IPS-15b (cell line): ENCODE measurements at regions not wholly inside any gene's neighbourhood (a gene's known extent, or its start where the extent isn't known, plus 50 kb on each side); places are given as distances from the start of the nearest gene placed in this dataset.

Source experiments
- H3K27me3 ChIP-seq: one replicate; pipeline ENCODE4 v1.6.1; 2013; ENCODE audit warnings: low read length; ENCODE audit not compliant: control insufficient read depth, insufficient read depth
- H3K36me3 ChIP-seq: one replicate; pipeline ENCODE4 v1.6.1; 2013; ENCODE audit warnings: low read length; ENCODE audit not compliant: control insufficient read depth, insufficient read depth
- H3K4me1 ChIP-seq: one replicate; pipeline ENCODE4 v1.6.1; 2013; ENCODE audit warnings: mild to moderate bottlenecking, low read length; ENCODE audit not compliant: control insufficient read depth, insufficient read depth
- H3K4me3 ChIP-seq: one replicate; pipeline ENCODE4 v1.5.1; 2013; ENCODE audit warnings: low read depth, low read length
- H3K9ac ChIP-seq: one replicate; pipeline ENCODE4 v1.6.1; 2013; ENCODE audit warnings: low read depth, mild to moderate bottlenecking, low read length
- H3K9me3 ChIP-seq: one replicate; pipeline ENCODE4 v1.6.1; 2013; ENCODE audit warnings: mild to moderate bottlenecking, low read length; ENCODE audit not compliant: control insufficient read depth, insufficient read depth

DNA sequence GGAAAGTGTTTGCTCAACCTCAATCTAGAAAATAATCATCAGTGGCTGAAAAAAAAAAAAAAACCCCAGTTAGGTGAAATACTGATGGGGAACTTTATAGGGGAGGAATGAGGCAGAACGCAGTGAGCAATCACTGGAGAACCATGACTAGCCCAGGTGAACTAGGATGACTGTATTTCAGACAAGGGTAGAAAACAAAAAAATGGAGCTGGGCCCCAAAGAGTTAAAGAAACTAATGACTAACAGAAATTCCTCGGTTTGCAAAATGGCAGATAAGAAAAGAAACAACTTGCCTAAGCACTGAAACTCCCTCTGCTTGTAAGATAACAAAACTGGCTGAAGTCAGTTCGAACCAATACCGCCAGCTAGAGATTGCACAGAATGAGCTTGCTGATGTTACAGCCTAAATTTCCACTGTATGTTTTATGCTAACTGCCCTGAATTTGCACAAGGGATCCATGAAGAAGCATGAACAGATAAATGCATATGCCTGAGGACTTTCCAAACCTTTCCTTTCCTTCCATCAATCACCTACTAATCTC is 245.9 kb downstream of the METTL4 start:
- Histone ChIP-seq H3K27me3 (no peaks in the 10 kb centered on the region), H3K4me3 (no peak overlapping the region), H3K9me3 (no peaks in the 10 kb centered on the region), H3K9ac (no peak overlapping the region), H3K36me3 (no peaks in the 10 kb centered on the region), H3K4me1 (peaks cover 2% of the 10 kb centered on the region)

DNA sequence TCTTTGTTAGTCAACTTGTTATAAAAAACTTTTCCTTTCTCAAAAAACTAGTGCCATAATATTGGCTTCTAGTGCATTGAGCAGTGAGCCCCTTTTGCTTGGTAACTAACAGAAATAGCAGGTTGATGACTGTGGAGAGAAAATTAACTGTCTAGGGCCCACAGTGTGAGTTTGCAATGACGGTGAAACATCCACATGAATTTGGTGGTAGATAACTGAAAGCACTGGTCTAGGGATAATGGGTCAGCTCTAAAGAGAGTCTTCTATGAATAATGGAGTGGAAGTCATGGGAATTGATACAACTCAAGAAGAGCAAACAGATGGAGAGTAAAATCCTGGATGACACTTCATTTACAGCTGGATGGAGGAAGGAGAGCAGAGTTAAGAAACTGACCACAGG is 245.4 kb downstream of the METTL4 start:
- Histone ChIP-seq H3K4me3 (no peak overlapping the region), H3K9ac (no peak overlapping the region), H3K4me1 (peaks cover 2% of the 10 kb centered on the region), H3K9me3 (no peaks in the 10 kb centered on the region), H3K36me3 (no peaks in the 10 kb centered on the region), H3K27me3 (no peaks in the 10 kb centered on the region)

DNA sequence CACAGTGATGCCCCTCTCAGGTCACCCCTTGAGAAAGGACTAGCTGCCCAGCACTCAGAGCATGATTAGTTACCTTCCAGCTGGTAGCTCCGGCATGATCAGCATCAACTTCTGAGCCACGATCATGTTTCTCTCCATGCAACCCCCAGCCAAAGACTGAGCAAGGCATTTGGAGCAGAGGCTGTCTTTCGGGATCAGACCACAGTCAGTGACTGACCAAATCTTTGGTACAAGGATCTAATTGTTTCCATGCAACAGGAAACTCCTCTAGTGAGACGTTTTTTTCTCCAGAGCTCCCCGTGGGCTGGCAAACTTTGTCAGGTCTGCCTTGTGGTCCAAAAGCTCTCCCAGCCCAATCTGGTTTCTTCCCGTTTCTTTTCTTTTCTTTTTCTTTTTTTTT is 244.3 kb downstream of the METTL4 start:
- Histone ChIP-seq H3K4me1 (peaks cover 2% of the 10 kb centered on the region), H3K36me3 (no peaks in the 10 kb centered on the region), H3K4me3 (no peak overlapping the region), H3K9ac (no peak overlapping the region), H3K9me3 (no peaks in the 10 kb centered on the region), H3K27me3 (no peaks in the 10 kb centered on the region)

DNA sequence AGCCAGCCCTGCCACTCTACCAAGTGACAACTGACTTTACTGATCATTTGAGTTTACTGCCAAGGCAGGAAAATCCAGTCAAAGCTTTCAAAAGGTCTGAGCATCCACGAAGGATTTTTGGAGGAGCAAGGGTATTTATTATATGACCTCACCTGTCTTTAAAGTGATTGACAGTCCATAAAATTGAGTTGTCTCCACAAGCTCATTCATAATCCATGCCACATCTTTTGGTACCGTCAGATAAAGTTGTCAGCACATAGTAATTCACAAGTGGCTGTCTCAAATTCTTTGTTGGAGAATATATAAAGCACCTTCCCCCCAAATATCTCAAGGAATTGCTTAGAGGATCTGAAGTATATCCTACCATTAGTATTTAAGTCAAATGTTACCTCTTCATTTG is 240.5 kb downstream of the METTL4 start:
- Histone ChIP-seq H3K9me3 (no peaks in the 10 kb centered on the region), H3K9ac (no peak overlapping the region), H3K4me1 (peaks cover 2% of the 10 kb centered on the region), H3K27me3 (no peaks in the 10 kb centered on the region), H3K36me3 (no peaks in the 10 kb centered on the region), H3K4me3 (no peak overlapping the region)

DNA sequence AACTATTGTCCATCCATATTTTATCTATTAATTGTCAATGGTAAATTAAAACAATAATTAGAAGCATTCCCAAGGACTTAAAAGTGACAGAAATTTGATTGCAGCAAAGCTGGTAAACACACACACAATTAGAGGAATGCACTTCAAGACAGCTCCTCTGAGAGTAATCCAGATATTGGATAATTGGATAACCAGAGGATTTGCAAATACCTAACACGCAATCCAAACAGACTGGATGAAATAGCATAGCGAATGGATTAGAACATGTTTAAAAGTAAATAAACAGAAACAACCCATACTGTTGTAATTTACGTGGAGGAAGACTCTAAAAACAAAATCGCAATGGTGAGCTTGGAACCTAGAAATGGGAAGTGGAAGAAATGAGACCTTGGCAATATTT is 239.8 kb downstream of the METTL4 start:
- H3K9me3 ChIP-seq: no peaks in the 10 kb centered on the region

DNA sequence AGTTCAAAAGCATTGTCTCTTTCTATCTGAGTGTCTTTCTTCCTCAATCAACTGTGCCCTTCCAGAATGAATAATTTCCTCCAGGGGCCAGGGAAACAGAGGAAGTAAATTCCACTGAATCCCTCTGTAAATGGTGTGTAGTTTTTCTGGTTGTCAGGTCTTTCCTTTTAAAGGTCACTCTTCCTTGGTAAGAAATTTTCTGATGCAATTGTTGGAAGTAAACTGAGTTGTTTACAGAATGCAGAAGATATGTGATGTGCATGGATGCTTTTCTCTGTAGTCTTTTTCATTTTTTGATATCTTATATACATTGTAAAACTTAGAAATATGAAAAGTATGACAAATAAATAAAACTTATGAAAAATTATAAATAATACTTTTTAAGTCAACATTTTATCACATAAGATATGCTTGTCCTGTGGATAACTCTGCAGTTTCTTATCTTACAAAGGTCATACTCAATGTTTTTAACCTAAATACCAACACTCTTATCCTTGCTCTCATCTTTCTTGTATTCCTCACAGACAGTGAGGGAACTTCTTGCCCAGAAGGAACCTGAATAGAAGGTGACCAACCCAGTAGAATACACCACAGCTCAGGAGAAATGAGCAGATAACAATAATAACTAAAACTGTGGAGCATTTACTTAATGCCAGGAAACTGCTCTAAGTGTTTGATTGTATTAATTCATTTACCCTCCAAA is 234.5 kb downstream of the METTL4 start:
- H3K36me3 ChIP-seq: no peaks in the 10 kb centered on the region
- no peak overlapping the region for H3K9ac ChIP-seq
- H3K4me3 ChIP-seq: no peak overlapping the region
- no peaks in the 10 kb centered on the region for H3K4me1 ChIP-seq
- no peaks in the 10 kb centered on the region for H3K27me3 ChIP-seq
- no peaks in the 10 kb centered on the region for H3K9me3 ChIP-seq

More for the DNA sequence above, 239.8 kb downstream of the METTL4 start:
- Histone ChIP-seq H3K4me3 (no peak overlapping the region), H3K4me1 (peaks cover 2% of the 10 kb centered on the region), H3K27me3 (no peaks in the 10 kb centered on the region), H3K36me3 (no peaks in the 10 kb centered on the region), H3K9ac (no peak overlapping the region)

DNA sequence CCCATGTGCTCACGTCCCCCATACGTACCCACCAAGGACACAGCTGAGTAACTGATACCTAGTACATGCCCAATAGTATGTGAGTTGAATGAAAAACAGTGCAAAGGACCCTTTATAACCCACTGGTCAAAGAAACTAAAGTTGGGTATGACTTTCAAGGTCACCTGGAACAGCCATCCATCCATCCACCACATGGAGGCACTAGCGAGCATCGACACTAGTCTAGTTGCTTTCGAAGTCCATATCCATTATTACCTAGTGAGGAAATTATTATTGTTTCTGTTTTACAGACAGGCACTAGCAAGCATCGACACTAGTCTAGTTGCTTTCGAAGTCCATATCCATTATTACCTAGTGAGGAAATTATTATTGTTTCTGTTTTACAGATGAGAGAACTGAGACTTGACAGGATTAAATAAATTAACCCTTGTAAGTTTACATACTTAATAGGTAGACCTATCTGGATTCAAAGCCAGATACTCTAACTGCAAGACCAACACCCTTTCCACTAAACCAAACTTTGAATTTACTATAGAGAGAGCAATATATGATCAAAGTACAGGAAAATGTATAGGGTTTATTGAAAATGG is 233.7 kb downstream of the METTL4 start:
- H3K9ac ChIP-seq: no peak overlapping the region
- H3K27me3 ChIP-seq: no peaks in the 10 kb centered on the region
- H3K9me3 ChIP-seq: no peaks in the 10 kb centered on the region
- no peaks in the 10 kb centered on the region for H3K4me1 ChIP-seq
- no peaks in the 10 kb centered on the region for H3K36me3 ChIP-seq
- H3K4me3 ChIP-seq: no peak overlapping the region

DNA sequence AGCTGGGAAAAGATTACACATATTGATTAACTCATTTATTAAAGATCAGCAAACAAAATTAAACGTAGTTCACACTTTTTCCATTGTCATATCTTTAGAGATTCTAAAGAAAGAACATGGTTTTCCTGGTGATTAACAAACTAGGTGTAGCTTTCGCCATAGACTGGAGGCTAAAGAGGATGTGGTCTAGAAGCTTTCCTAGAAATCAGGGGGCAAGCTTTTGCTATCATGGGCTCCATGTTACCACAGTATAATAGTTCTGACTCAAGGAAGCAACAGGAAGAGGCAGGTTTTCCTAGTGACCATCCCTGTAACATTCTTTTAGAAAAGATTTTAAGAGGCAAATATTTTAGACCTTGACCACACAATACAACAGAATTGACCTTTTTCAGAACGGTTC is 232.7 kb downstream of the METTL4 start:
- Histone ChIP-seq H3K4me3 (no peak overlapping the region), H3K36me3 (no peaks in the 10 kb centered on the region), H3K27me3 (no peaks in the 10 kb centered on the region), H3K4me1 (no peaks in the 10 kb centered on the region), H3K9ac (no peak overlapping the region), H3K9me3 (no peaks in the 10 kb centered on the region)

DNA sequence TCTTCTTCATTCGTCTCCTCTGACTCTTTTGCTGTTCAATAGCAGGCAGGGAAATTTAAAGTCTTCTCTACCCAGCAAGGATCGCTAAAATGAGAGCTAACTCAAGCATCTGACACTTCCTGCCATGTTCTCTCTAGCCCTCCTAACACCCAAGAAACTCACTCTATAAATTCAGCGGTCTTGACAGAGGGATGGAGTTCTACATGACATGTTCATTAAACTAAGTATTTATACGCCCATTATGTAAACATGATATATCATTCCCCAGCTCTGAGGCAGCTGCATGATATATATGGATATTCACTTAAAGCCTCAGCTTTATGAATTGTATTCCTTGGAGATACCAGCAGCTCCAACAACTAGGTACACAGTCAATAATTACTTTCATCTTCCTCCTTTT is 231.0 kb downstream of the METTL4 start:
- no peaks in the 10 kb centered on the region for H3K27me3 ChIP-seq
- H3K36me3 ChIP-seq: no peaks in the 10 kb centered on the region
- no peaks in the 10 kb centered on the region for H3K9me3 ChIP-seq
- no peaks in the 10 kb centered on the region for H3K4me1 ChIP-seq
- H3K4me3 ChIP-seq: no peak overlapping the region
- no peak overlapping the region for H3K9ac ChIP-seq

DNA sequence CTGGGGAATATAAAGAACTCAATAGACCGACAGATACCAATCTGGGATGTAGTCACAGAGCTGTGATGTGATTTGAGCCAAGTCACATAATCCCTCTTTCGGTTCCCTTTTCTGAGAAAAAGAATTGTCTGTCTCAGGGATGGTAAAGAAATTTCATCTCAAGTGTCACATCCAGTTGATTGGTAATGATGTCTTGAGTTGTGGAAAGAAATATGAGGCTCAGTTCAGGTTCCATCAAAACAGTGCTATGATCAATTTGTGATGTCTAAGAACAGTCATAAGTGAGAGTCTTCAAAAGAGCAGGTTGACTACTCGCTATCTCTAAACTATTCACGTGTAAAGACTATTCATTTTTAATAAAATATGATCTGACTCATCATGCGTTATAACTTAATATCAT is 223.3 kb downstream of the METTL4 start:
- Histone ChIP-seq H3K4me1 (no peaks in the 10 kb centered on the region), H3K9me3 (no peaks in the 10 kb centered on the region), H3K36me3 (no peaks in the 10 kb centered on the region), H3K9ac (no peak overlapping the region), H3K4me3 (no peak overlapping the region), H3K27me3 (no peaks in the 10 kb centered on the region)

DNA sequence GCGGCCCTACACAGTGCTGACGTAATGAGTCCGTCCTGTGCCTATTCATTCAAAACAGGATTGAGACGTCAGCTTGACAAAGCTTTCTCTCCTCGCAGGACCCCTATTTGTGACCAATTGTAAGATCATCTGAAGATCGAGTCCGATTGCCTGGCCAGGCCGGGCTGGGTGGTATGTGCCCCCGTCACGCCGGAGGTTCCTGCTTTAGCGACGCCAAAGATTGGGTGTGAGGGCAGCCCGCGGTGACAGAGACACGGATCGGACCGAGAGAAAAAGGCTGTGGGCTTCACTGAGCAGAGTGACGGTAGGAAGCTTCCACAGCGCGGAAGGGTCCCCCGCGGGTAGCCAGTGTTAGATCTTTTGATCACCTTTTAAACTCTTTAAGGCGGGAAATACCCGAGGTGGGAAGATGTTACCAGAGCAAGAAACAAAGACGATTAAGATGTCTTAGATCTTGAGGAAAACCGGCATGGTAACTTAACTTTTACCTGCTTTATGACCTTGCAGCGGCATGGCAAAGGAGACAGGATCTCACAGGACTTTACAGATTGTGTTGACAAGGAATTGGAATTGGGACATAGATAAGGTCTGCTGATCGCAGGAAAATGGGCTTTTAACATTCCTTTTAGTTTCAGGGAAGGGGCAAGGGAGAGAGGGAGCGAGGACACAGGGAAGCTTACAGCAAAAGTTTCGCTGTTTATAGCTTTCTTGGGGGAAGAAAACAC is 220.0 kb downstream of the METTL4 start:
- Histone ChIP-seq H3K4me1 (no peaks in the 10 kb centered on the region), H3K9ac (no peak overlapping the region), H3K36me3 (no peaks in the 10 kb centered on the region), H3K4me3 (no peak overlapping the region), H3K27me3 (no peaks in the 10 kb centered on the region), H3K9me3 (no peaks in the 10 kb centered on the region)

DNA sequence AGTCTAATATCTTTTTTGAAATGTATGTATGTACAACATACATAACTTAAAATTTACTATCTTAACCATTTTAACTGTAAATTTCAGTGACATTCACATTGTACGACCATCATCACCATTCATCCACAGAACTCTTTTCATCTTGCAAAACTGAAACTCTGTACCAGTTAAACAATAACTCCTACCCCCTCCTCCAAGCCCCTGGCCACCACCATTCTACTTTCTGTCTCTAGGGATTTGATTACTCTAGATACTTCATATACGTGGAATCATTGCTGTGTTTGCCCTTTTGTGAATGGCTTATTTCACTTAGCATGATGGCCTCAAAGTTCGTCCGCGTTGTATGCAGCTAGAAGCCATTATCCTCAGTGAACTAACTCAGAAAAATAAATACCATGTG is 217.0 kb downstream of the METTL4 start:
- Histone ChIP-seq H3K9me3 (no peaks in the 10 kb centered on the region), H3K36me3 (no peaks in the 10 kb centered on the region), H3K4me1 (no peaks in the 10 kb centered on the region), H3K9ac (no peak overlapping the region), H3K27me3 (no peaks in the 10 kb centered on the region), H3K4me3 (no peak overlapping the region)
